ENCODE measurements at regions not wholly inside any gene's neighbourhood (a gene's known extent, or its start where the extent isn't known, plus 50 kb on each side); places are given as distances from the start of the nearest gene placed in this dataset.

DNA sequence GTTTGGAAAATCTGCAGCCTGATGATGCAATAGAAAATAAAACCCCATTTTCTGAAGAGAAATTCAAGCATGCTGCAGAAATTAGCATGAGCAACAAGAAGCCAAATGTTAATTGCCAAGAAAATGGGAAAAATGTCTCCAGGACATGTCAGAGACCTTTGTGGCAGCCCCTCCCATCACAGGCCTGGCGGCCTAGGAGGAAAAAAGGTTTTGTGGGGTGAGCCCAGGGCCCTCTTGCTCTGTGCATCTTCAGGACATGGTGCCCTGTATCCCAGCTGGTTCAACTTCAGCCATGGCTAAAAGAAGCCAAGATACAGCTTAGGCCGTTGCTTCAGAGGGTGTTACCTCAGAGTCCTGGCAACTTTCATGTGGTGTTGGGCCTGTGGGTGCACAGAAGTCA lies 775.5 kb upstream of the SEL1L start:
- Histone ChIP-seq H3K4me1 (ENCODE audit: insufficient read depth) (no peaks in the 10 kb centered on the region), H3K27me3 (no peaks in the 10 kb centered on the region), H3K27ac (no peak overlapping the region), H3K4me3 (no peak overlapping the region), H3K36me3 (no peaks in the 10 kb centered on the region), H3K9me3 (no peaks in the 10 kb centered on the region)
- 90 to 100% (median 95%) methylated on average over 2 of the region's 2 CpGs for WGBS, 3 donors
- no peak for DNase-seq
- intact Hi-C loops (cut with DNase I): no loop called here
- no peak for TF ChIP-seq POLR2A (IDR thresholded peaks at IDR 0.05)
- TF ChIP-seq, protein P1, sequence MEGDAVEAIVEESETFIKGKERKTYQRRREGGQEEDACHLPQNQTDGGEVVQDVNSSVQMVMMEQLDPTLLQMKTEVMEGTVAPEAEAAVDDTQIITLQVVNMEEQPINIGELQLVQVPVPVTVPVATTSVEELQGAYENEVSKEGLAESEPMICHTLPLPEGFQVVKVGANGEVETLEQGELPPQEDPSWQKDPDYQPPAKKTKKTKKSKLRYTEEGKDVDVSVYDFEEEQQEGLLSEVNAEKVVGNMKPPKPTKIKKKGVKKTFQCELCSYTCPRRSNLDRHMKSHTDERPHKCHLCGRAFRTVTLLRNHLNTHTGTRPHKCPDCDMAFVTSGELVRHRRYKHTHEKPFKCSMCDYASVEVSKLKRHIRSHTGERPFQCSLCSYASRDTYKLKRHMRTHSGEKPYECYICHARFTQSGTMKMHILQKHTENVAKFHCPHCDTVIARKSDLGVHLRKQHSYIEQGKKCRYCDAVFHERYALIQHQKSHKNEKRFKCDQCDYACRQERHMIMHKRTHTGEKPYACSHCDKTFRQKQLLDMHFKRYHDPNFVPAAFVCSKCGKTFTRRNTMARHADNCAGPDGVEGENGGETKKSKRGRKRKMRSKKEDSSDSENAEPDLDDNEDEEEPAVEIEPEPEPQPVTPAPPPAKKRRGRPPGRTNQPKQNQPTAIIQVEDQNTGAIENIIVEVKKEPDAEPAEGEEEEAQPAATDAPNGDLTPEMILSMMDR (IDR thresholded peaks at IDR 0.05): no peak
- no peak for TF ChIP-seq EP300 (IDR thresholded peaks at IDR 0.05)

DNA sequence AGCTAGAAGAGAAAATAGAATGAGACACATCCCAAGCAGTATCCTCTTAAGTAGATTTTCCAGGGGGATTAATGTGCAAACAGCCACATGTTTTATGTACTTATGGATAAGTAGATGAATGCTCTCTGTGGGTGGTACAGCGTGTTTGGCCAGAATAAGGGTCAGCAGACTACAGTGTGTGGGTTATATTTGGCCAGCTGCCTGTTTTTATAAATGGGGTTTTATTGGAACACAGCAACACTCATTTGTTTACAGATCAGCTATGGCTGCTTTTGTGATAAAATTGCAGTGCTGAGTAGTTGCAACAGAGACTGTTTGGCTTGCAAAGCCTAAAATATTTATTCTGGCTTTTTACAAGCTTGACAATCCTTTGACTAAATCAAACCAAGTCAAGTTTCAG lies 780.2 kb upstream of the SEL1L start:
- 0 to 8% (median 0%) methylated on average over 1 of the region's 1 CpG for WGBS, 3 donors
- no peaks in the 10 kb centered on the region for H3K36me3 ChIP-seq
- no peaks in the 10 kb centered on the region for H3K4me1 ChIP-seq (ENCODE audit: insufficient read depth)
- no peak overlapping the region for H3K4me3 ChIP-seq
- DNase-seq: no peak
- no peaks in the 10 kb centered on the region for H3K27me3 ChIP-seq
- H3K27ac ChIP-seq: no peak overlapping the region
- TF ChIP-seq POLR2A (IDR thresholded peaks at IDR 0.05) (no peak), EP300 (IDR thresholded peaks at IDR 0.05) (no peak)
- TF ChIP-seq, protein P1 (IDR thresholded peaks at IDR 0.05): no peak
- no peaks in the 10 kb centered on the region for H3K9me3 ChIP-seq
- intact Hi-C loops (cut with DNase I): no loop called here

DNA sequence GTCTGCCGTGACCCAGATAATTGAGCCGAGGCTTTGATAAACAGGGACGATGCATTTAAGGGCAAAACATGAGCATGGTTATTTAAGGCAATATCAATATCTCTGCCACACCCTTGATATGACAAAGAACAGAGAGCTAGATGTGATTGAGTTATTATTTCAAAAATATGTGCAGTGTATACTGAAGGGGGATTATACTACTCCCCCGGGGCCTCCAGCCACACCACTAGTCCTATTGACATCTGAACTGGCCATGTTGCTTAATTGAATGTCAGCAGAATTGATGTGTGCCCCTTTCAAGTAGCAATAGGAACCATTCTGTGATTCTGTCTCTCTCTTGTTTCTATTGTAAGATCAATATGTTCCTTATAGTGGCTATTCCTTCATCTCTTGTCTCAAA lies 794.8 kb upstream of the SEL1L start:
- Histone ChIP-seq H3K4me3 (no peak overlapping the region), H3K9me3 (no peaks in the 10 kb centered on the region), H3K27ac (no peak overlapping the region), H3K36me3 (no peaks in the 10 kb centered on the region), H3K4me1 (ENCODE audit: insufficient read depth) (no peaks in the 10 kb centered on the region), H3K27me3 (peaks cover 2% of the 10 kb centered on the region)
- DNase-seq: no peak
- 85 to 87% (median 86%) methylated on average over 4 of the region's 4 CpGs for WGBS, 3 donors
- TF ChIP-seq, protein P1 (IDR thresholded peaks at IDR 0.05): no peak
- TF ChIP-seq POLR2A (IDR thresholded peaks at IDR 0.05) (no peak), EP300 (IDR thresholded peaks at IDR 0.05) (no peak)
- intact Hi-C loops (cut with DNase I): no loop called here

DNA sequence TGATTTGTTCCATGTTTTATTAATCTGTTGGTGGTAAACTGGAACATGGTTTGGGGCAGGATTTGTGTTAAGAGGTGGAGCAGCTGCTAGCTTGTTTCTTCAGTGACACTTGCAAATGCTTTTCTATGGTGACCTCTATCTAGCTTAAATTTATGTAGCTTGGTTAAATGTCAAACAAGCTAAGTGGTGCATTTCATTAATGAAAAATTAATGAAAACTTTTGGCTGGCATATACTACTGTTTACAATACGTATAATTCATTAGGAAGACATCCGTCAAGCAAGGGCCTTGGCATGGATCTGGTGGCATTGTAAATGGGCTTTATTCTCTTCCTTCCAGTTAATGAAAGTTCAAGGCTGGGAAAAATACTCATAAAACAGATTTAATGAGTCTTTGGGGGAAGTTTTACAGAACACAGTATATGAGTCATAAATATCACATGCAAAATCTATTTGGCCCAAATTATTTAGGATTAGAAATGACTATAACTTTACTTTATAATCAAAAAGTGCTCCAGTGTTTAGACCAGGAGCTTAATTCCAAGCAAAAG lies 807.7 kb upstream of the SEL1L start:
- H3K27ac ChIP-seq: no peak overlapping the region
- TF ChIP-seq POLR2A (IDR thresholded peaks at IDR 0.05) (no peak), EP300 (IDR thresholded peaks at IDR 0.05) (no peak)
- TF ChIP-seq, protein P1 (IDR thresholded peaks at IDR 0.05): no peak
- 70 to 90% (median 85%) methylated on average over 2 of the region's 2 CpGs for WGBS, 3 donors
- H3K4me1 ChIP-seq (ENCODE audit: insufficient read depth): no peaks in the 10 kb centered on the region
- no peak overlapping the region for H3K4me3 ChIP-seq
- intact Hi-C loops (cut with DNase I): no loop called here
- no peaks in the 10 kb centered on the region for H3K27me3 ChIP-seq
- no peaks in the 10 kb centered on the region for H3K36me3 ChIP-seq
- no peaks in the 10 kb centered on the region for H3K9me3 ChIP-seq
- DNase-seq: no peak

All from ovary (tissue), 7 donors.